ENCODE measurements at regions not wholly inside any gene's neighbourhood (a gene's known extent, or its start where the extent isn't known, plus 50 kb on each side); places are given as distances from the start of the nearest gene placed in this dataset.

- TF ChIP-seq CHD7 (IDR thresholded peaks at IDR 0.05; ENCODE audit: insufficient replicate concordance, low read length) (no peak), KDM4A (IDR thresholded peaks at IDR 0.05; ENCODE audit: low read depth, low read length, severe bottlenecking) (no peak), CTBP2 (IDR thresholded peaks at IDR 0.05; ENCODE audit: borderline replicate concordance, insufficient read depth, insufficient read length, low read length) (no peak)
Measured at GRCh38 chr14:22266142-22266442, 322.9 kb downstream of the DAD1 start (continued).
